ENCODE measurements at regions not wholly inside any gene's neighbourhood (a gene's known extent, or its start where the extent isn't known, plus 50 kb on each side); places are given as distances from the start of the nearest gene placed in this dataset.

DNA sequence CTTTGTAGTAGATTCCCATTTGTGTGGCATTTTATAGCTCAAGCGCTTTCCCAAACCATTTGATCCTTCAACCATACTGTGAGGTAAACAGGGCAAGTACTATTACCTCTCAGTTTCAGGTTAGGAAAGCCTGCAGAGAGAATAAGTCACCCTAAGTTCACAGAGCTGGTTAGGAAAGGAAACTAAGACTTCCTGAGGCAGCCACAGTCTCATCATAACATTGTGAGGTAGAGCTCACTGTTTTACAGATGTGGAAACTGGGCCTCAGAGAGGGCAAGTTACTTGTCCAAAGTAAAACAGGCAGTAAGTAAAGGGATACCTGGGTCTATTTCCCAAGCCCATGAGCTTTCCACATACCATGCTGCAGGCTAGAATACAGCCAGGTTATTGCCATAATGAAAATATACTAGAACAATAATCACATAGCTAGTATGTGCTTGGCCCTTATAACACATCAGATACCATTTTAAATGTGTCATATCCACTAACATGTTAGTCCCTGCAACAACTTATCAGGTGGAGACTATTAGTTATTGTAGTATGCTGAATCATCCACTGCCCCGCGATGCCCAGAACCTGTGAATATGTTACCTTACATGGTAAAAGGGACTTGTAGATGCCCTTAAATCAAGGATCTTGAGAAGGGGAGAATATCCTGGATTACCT, 150.9 kb upstream of the GRIP1 start:
- Histone ChIP-seq H3K9ac (ENCODE audit: insufficient read depth, low read depth, low read length) (no peak overlapping the region), H3K27me3 (ENCODE audit: control insufficient read depth in 1 of 2, insufficient read depth in 2 of 2, low read length in 2 of 2) (no peaks in the 10 kb centered on the region), H3K9me3 (ENCODE audit: low read length) (no peaks in the 10 kb centered on the region), H4K20me1 (ENCODE audit: insufficient read depth, low read length) (no peaks in the 10 kb centered on the region), H3K4me1 (ENCODE audit: insufficient read depth, low read length) (no peaks in the 10 kb centered on the region), H3K4me2 (ENCODE audit: low read depth, low read length) (no peak overlapping the region), H3K27ac (ENCODE audit: extremely low read length, insufficient read depth, low read length) (no peak overlapping the region), H3K36me3 (replicated peaks in 1 of 2; ENCODE audit: control insufficient read depth in 1 of 2, insufficient read depth in 2 of 2, low read length in 2 of 2) (no peaks in the 10 kb centered on the region), H3K4me3 (replicated peaks in 1 of 3; ENCODE audit: insufficient read depth in 1 of 3, low read depth in 2 of 3, low read length in 3 of 3) (no peak overlapping the region), H3K79me2 (ENCODE audit: insufficient read depth, low read length) (no peaks in the 10 kb centered on the region), H2AFZ (ENCODE audit: low read length) (no peak overlapping the region)
- WGBS (ENCODE audit: low lambda C conversion rate): 37% methylated on average over 3 of the region's 3 CpGs
- CTCF ChIA-PET (ENCODE audit: low intra/inter-chr PET ratio, low total read pairs): no interaction called here
- in situ Hi-C loops (cut with HindIII; ENCODE audit: extremely low pct_ligation_motif_present, low pct_unique_long_range_greater_than_20kb) (no loop called here), intact Hi-C loops (cut with micrococcal nuclease; ENCODE audit: unreplicated experiment) (no loop called here)
- no peak for TF ChIP-seq MTA1 (CRISPR knock-in tag; IDR thresholded peaks at IDR 0.05; ENCODE audit: borderline replicate concordance)
- no peak for TF ChIP-seq YEATS2 (CRISPR knock-in tag; IDR thresholded peaks at IDR 0.05; ENCODE audit: borderline replicate concordance)
- TF ChIP-seq SALL2 (CRISPR knock-in tag; IDR thresholded peaks at IDR 0.05): no peak
- TF ChIP-seq HCFC1 (IDR thresholded peaks at IDR 0.05; ENCODE audit: low read depth, low read length): no peak
- no peak for TF ChIP-seq ZNF460 (CRISPR knock-in tag; IDR thresholded peaks at IDR 0.05; ENCODE audit: borderline replicate concordance)
- no peak for TF ChIP-seq MXD4 (CRISPR knock-in tag; IDR thresholded peaks at IDR 0.05)
- no peak for TF ChIP-seq ZBTB34 (CRISPR knock-in tag; IDR thresholded peaks at IDR 0.05)
- TF ChIP-seq ZNF432 (CRISPR knock-in tag; IDR thresholded peaks at IDR 0.05; ENCODE audit: borderline replicate concordance): no peak
- no peak for TF ChIP-seq ZNF282 (IDR thresholded peaks at IDR 0.05; ENCODE audit: partially characterized antibody)
- no peak for TF ChIP-seq EZH2 (conservative IDR thresholded peaks at IDR 0.05; ENCODE audit: low read depth, low read length)
- ATAC-seq: no peak
- no TSS peak for BruUV-seq (replicated peaks)
- no peak for FAIRE-seq
- POLR2A ChIA-PET: no interaction called here
- DNase-seq (ENCODE audit: low spot score): no peak

Data from HepG2 (cell line).